Upper lobe of left lung (tissue), 4 donors: ENCODE measurements at regions not wholly inside any gene's neighbourhood (a gene's known extent, or its start where the extent isn't known, plus 50 kb on each side); places are given as distances from the start of the nearest gene placed in this dataset.

Experiments
- EP300 ChIP-seq, 4 donors: sonication (generic); formaldehyde crosslinking; IDR thresholded peaks; one replicate each; pipeline ENCODE4 v1.5.1; 2017; ENCODE audit warnings: antibody characterized with exemption in 4 of 4, control low read depth in 2 of 4
- POLR2A ChIP-seq, 4 donors: fragments of 450-650 bp; IDR thresholded peaks; one replicate each; pipeline ENCODE4 v1.5.1; 2016 to 2017; ENCODE audit warnings: antibody characterized with exemption in 4 of 4, mild to moderate bottlenecking in 2 of 4
- POLR2AphosphoS5 ChIP-seq, 2 donors: sonication (generic); formaldehyde crosslinking; IDR thresholded peaks; one replicate each; pipeline ENCODE4 v1.5.1; 2017; ENCODE audit warnings: antibody characterized with exemption in 2 of 2
- TF ChIP-seq, protein P1 (sequence below), 6 experiments: fragments of 450-650 bp in 4 of 6; fragments of 200-600 bp in 2 of 6; sonication (generic) in 2 of 6; IDR thresholded peaks; one replicate each; pipeline ENCODE4 v1.5.1; 2016 to 2019; ENCODE audit warnings: antibody characterized with exemption in 6 of 6

DNA sequence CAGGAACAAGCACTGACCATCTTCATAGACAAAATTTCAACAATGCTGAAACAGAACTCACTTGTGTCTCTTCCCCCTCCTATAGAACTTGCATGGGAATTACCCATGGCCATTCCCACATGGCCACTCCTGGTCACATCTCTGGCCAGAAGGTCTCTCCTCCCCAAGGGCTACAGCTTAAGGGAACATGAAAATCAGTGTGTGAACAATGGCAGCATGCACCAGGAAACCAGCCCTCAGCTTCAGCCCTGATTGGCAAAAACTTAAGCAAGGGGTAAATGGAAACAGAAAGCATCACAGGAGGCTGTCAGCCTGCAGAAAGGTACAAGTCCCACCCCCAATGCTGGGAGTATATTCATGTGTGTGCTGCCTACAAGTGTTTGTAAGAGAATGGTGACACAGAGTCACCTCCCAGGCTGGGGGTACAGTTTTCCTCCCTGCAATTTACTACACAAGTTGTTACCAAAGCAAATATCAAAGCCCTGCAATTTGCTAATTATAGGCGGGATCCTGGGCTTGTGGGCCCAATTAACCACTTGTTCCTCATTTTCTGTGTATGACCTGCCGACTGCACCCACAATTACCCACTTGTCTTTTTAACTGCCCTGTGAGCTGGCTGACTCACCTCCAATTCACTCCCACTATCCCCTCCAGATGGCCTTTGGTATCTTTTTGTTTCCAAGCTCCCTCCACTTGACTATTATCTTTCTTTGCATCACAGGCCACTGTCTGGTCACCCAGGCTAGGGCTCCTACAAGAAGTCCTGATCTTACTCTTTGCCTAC, 84.4 kb upstream of the HES1 start:
- TF ChIP-seq, protein P1, sequence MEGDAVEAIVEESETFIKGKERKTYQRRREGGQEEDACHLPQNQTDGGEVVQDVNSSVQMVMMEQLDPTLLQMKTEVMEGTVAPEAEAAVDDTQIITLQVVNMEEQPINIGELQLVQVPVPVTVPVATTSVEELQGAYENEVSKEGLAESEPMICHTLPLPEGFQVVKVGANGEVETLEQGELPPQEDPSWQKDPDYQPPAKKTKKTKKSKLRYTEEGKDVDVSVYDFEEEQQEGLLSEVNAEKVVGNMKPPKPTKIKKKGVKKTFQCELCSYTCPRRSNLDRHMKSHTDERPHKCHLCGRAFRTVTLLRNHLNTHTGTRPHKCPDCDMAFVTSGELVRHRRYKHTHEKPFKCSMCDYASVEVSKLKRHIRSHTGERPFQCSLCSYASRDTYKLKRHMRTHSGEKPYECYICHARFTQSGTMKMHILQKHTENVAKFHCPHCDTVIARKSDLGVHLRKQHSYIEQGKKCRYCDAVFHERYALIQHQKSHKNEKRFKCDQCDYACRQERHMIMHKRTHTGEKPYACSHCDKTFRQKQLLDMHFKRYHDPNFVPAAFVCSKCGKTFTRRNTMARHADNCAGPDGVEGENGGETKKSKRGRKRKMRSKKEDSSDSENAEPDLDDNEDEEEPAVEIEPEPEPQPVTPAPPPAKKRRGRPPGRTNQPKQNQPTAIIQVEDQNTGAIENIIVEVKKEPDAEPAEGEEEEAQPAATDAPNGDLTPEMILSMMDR (IDR thresholded peaks at IDR 0.05): no peak
- TF ChIP-seq EP300 (IDR thresholded peaks at IDR 0.05) (no peak), POLR2A (IDR thresholded peaks at IDR 0.05) (no peak), POLR2AphosphoS5 (IDR thresholded peaks at IDR 0.05) (no peak)
